ENCODE measurements at regions not wholly inside any gene's neighbourhood (a gene's known extent, or its start where the extent isn't known, plus 50 kb on each side); places are given as distances from the start of the nearest gene placed in this dataset.

DNA sequence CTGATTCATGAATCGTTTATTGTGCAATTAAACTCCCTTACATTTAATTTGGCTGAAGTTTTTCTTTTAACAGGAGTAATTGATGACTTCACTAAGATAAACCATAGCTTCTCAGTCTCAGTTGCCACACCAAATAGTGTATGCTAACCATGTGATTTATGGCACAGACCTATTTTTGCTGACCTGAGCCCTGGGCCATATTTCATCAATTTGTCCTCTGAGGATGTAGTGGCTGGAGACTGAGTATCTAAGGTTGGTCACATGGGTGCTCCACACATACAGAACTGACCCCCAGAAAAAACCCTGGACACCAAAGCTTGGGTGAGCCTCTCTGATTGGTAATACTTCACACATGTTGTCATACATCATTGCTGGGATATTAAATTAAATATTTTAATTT, 255.1 kb downstream of the NEDD1 start:
- no peaks in the 10 kb centered on the region for H4K20me1 ChIP-seq (ENCODE audit: insufficient read depth, low read length)
- no peaks in the 10 kb centered on the region for H3K9me2 ChIP-seq (ENCODE audit: low read depth, low read length)
- H3F3A ChIP-seq (ENCODE audit: insufficient read depth, low read length): no peaks in the 10 kb centered on the region
- no peak overlapping the region for H3K4me3 ChIP-seq (ENCODE audit: low read depth, low read length, poor library complexity, severe bottlenecking)
- H3K4me1 ChIP-seq (ENCODE audit: insufficient read depth, low read length, severe bottlenecking): no peaks in the 10 kb centered on the region
- no peak for TF ChIP-seq EZH2 (IDR thresholded peaks at IDR 0.05; ENCODE audit: borderline replicate concordance, low read length)
- TF ChIP-seq, protein P1, sequence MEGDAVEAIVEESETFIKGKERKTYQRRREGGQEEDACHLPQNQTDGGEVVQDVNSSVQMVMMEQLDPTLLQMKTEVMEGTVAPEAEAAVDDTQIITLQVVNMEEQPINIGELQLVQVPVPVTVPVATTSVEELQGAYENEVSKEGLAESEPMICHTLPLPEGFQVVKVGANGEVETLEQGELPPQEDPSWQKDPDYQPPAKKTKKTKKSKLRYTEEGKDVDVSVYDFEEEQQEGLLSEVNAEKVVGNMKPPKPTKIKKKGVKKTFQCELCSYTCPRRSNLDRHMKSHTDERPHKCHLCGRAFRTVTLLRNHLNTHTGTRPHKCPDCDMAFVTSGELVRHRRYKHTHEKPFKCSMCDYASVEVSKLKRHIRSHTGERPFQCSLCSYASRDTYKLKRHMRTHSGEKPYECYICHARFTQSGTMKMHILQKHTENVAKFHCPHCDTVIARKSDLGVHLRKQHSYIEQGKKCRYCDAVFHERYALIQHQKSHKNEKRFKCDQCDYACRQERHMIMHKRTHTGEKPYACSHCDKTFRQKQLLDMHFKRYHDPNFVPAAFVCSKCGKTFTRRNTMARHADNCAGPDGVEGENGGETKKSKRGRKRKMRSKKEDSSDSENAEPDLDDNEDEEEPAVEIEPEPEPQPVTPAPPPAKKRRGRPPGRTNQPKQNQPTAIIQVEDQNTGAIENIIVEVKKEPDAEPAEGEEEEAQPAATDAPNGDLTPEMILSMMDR (IDR thresholded peaks at IDR 0.05; ENCODE audit: low read length): no peak
- H3K36me3 ChIP-seq (ENCODE audit: insufficient read depth, low read length): no peaks in the 10 kb centered on the region
- no peak overlapping the region for H3K4me2 ChIP-seq (ENCODE audit: low read length)
- H3K9ac ChIP-seq (ENCODE audit: low read length): no peak overlapping the region
- H3K79me2 ChIP-seq (ENCODE audit: insufficient read depth, low read length): no peaks in the 10 kb centered on the region
- H3K27ac ChIP-seq (ENCODE audit: low read depth, low read length, poor library complexity, severe bottlenecking): no peak overlapping the region
- H3K27me3 ChIP-seq (ENCODE audit: insufficient read depth, low read length): no peaks in the 10 kb centered on the region
- H3K9me3 ChIP-seq (ENCODE audit: low read length): no peaks in the 10 kb centered on the region
- H2AFZ ChIP-seq (ENCODE audit: low read length): no peak overlapping the region

DNA sequence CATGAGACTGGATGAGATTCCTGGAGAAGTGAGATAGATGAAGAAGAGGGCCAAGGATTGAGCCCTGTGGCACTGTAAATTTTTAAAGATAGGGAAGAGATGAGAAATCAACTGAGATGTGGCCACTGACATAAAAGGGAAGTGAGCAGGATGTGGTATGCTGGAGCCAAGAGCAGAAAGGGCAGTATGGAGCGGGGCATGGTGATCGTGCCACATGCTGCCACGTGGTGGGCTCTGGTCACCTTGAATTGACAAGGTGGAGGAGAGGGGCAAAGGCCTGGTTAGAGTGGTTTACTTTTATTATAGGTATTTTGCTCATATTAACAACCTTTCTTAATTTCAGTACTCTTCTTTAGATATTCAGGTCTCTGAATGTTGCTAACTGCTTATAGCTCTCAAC, 257.9 kb downstream of the NEDD1 start:
- Histone ChIP-seq H3K4me1 (ENCODE audit: insufficient read depth, low read length, severe bottlenecking) (no peaks in the 10 kb centered on the region), H3K79me2 (ENCODE audit: insufficient read depth, low read length) (no peaks in the 10 kb centered on the region), H2AFZ (ENCODE audit: low read length) (no peak overlapping the region), H3K36me3 (ENCODE audit: insufficient read depth, low read length) (no peaks in the 10 kb centered on the region), H3K9ac (ENCODE audit: low read length) (no peak overlapping the region), H3K9me2 (ENCODE audit: low read depth, low read length) (no peaks in the 10 kb centered on the region), H4K20me1 (ENCODE audit: insufficient read depth, low read length) (no peaks in the 10 kb centered on the region), H3K4me3 (ENCODE audit: low read depth, low read length, poor library complexity, severe bottlenecking) (no peak overlapping the region), H3K9me3 (ENCODE audit: low read length) (no peaks in the 10 kb centered on the region), H3K27ac (ENCODE audit: low read depth, low read length, poor library complexity, severe bottlenecking) (no peak overlapping the region), H3F3A (ENCODE audit: insufficient read depth, low read length) (no peaks in the 10 kb centered on the region), H3K4me2 (ENCODE audit: low read length) (no peak overlapping the region), H3K27me3 (ENCODE audit: insufficient read depth, low read length) (no peaks in the 10 kb centered on the region)
- TF ChIP-seq, protein P1 (IDR thresholded peaks at IDR 0.05; ENCODE audit: low read length): no peak
- no peak for TF ChIP-seq EZH2 (IDR thresholded peaks at IDR 0.05; ENCODE audit: borderline replicate concordance, low read length)

DNA sequence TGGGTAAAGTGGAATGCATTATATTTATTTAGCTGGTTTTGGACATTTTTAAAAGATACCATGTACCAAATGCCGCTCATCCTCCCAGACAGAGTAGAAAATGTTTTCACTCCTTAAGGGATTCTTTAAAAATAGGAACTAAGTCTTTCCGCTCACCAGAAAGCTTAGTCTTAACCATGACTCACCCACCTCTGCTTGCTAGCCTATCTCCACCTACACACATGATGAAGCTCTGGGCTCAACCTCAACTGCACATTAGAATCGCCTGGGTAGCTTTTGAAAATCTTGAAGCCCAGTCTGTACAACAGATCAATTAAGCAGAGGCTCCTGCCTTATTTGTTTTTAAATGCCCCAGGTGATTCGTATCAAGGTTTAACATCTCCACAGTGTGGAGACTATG, 260.5 kb downstream of the NEDD1 start:
- no peak overlapping the region for H3K4me3 ChIP-seq (ENCODE audit: low read depth, low read length, poor library complexity, severe bottlenecking)
- TF ChIP-seq, protein P1 (IDR thresholded peaks at IDR 0.05; ENCODE audit: low read length): no peak
- TF ChIP-seq EZH2 (IDR thresholded peaks at IDR 0.05; ENCODE audit: borderline replicate concordance, low read length): no peak
- H3K79me2 ChIP-seq (ENCODE audit: insufficient read depth, low read length): no peaks in the 10 kb centered on the region
- no peaks in the 10 kb centered on the region for H3K9me2 ChIP-seq (ENCODE audit: low read depth, low read length)
- H3K4me2 ChIP-seq (ENCODE audit: low read length): no peak overlapping the region
- no peaks in the 10 kb centered on the region for H4K20me1 ChIP-seq (ENCODE audit: insufficient read depth, low read length)
- no peaks in the 10 kb centered on the region for H3K27me3 ChIP-seq (ENCODE audit: insufficient read depth, low read length)
- H3K9ac ChIP-seq (ENCODE audit: low read length): no peak overlapping the region
- H3K27ac ChIP-seq (ENCODE audit: low read depth, low read length, poor library complexity, severe bottlenecking): no peak overlapping the region
- no peaks in the 10 kb centered on the region for H3K9me3 ChIP-seq (ENCODE audit: low read length)
- H3K36me3 ChIP-seq (ENCODE audit: insufficient read depth, low read length): no peaks in the 10 kb centered on the region
- no peak overlapping the region for H2AFZ ChIP-seq (ENCODE audit: low read length)
- no peaks in the 10 kb centered on the region for H3F3A ChIP-seq (ENCODE audit: insufficient read depth, low read length)
- H3K4me1 ChIP-seq (ENCODE audit: insufficient read depth, low read length, severe bottlenecking): no peaks in the 10 kb centered on the region
